CD14-positive monocyte (primary cell): ENCODE measurements at regions not wholly inside any gene's neighbourhood (a gene's known extent, or its start where the extent isn't known, plus 50 kb on each side); places are given as distances from the start of the nearest gene placed in this dataset.

Experiments
- DNase-seq, 3 donors: peaks; one replicate each; pipeline ENCODE4 v3.0.0-alpha.2; 2011 to 2022
- H2AFZ ChIP-seq: 2 replicates; pipeline ENCODE4 v1.6.0; 2012; ENCODE audit warnings: mild to moderate bottlenecking, low read depth, low read length, inconsistent platforms; ENCODE audit not compliant: insufficient read depth, poor library complexity, severe bottlenecking
- H3K27ac ChIP-seq, 2 donors: 1 replicate in 1 of 2; 2 replicates in 1 of 2; pipeline ENCODE4 v1.5.1; 2012 to 2013; ENCODE audit warnings: low read length in 2 of 2, control low read depth in 1 of 2, inconsistent platforms in 1 of 2, low read depth in 1 of 2, mild to moderate bottlenecking in 1 of 2
- H3K27me3 ChIP-seq, 2 donors: one replicate each; pipeline versions ENCODE4 v1.6.0 to v1.6.1; 2011 to 2013; ENCODE audit warnings: low read length in 2 of 2; ENCODE audit not compliant: control insufficient read depth in 2 of 2, insufficient read depth in 2 of 2
- H3K36me3 ChIP-seq, 2 donors: replicated peaks in 1 of 2; 1 replicate in 1 of 2; 2 replicates in 1 of 2; pipeline versions ENCODE4 v1.5.1 to v1.6.1; 2012 to 2013; ENCODE audit warnings: low read length in 2 of 2, control low read depth in 1 of 2, inconsistent platforms in 1 of 2, mild to moderate bottlenecking in 1 of 2; ENCODE audit not compliant: insufficient read depth in 2 of 2, control insufficient read depth in 1 of 2
- H3K4me1 ChIP-seq, 2 donors: 1 replicate in 1 of 2; 2 replicates in 1 of 2; pipeline versions ENCODE4 v1.5.1 to v1.6.1; 2012 to 2013; ENCODE audit warnings: low read length in 2 of 2, control low read depth in 1 of 2, inconsistent platforms in 1 of 2, mild to moderate bottlenecking in 1 of 2, moderate library complexity in 1 of 2; ENCODE audit not compliant: insufficient read depth in 2 of 2, control insufficient read depth in 1 of 2
- H3K4me2 ChIP-seq: replicated peaks from 2 replicates; pipeline ENCODE3; 2012; ENCODE audit warnings: low read length, moderate library complexity, mild to moderate bottlenecking; ENCODE audit not compliant: poor library complexity, severe bottlenecking; ENCODE audit errors: extremely low read depth
- H3K4me3 ChIP-seq, 3 experiments: fragments of 200-600 bp in 1 of 3; sonication (generic) in 1 of 3; replicated peaks in 1 of 3; 1 replicate in 2 of 3; 2 replicates in 1 of 3; pipeline ENCODE4 v1.5.1; 2011 to 2013; ENCODE audit warnings: low read length in 3 of 3, mild to moderate bottlenecking in 3 of 3, control low read depth in 2 of 3, low read depth in 2 of 3, inconsistent platforms in 1 of 3, moderate library complexity in 1 of 3
- H3K79me2 ChIP-seq: 2 replicates; pipeline ENCODE4 v1.6.0; 2012; ENCODE audit warnings: mild to moderate bottlenecking, control low read depth, inconsistent platforms, low read length, moderate library complexity; ENCODE audit not compliant: insufficient read depth
- H3K9ac ChIP-seq: 2 replicates; pipeline ENCODE4 v1.6.0; 2017; ENCODE audit warnings: low read length, mild to moderate bottlenecking; ENCODE audit not compliant: insufficient read depth, poor library complexity, severe bottlenecking
- H3K9me3 ChIP-seq, 2 donors: replicated peaks in 1 of 2; 1 replicate in 1 of 2; 2 replicates in 1 of 2; pipeline versions ENCODE4 v1.5.1 to v1.6.1; 2012 to 2013; ENCODE audit warnings: low read length in 2 of 2, control low read depth in 1 of 2; ENCODE audit not compliant: control insufficient read depth in 1 of 2, insufficient read depth in 1 of 2
- H4K20me1 ChIP-seq: 2 replicates; pipeline ENCODE4 v1.6.0; 2012; ENCODE audit warnings: mild to moderate bottlenecking, low read length, control low read depth, moderate library complexity; ENCODE audit not compliant: insufficient read depth
- H3K27ac Mint-ChIP-seq, 7 donors: one replicate each; pipeline ENCODE4 v1.8.0; 2020; ENCODE audit warnings: mild to moderate bottlenecking in 7 of 7, mixed read lengths in 7 of 7, moderate library complexity in 6 of 7, inconsistent platforms in 2 of 7
- H3K27me3 Mint-ChIP-seq, 3 donors: one replicate each; pipeline ENCODE4 v1.8.0; 2021 to 2022; ENCODE audit warnings: low read depth in 3 of 3, mild to moderate bottlenecking in 3 of 3, mixed read lengths in 3 of 3, moderate library complexity in 3 of 3, inconsistent platforms in 1 of 3
- H3K36me3 Mint-ChIP-seq, 2 donors: one replicate each; pipeline ENCODE4 v1.8.0; 2020; ENCODE audit warnings: mixed read lengths in 2 of 2, inconsistent platforms in 1 of 2, mild to moderate bottlenecking in 1 of 2
- H3K4me1 Mint-ChIP-seq: one replicate; pipeline ENCODE4 v1.8.0; 2020; ENCODE audit warnings: mild to moderate bottlenecking, mixed read lengths
- H3K4me3 Mint-ChIP-seq, 2 donors: one replicate each; pipeline ENCODE4 v1.8.0; 2020; ENCODE audit warnings: mild to moderate bottlenecking in 2 of 2, mixed read lengths in 2 of 2, moderate library complexity in 1 of 2
- H3K9me3 Mint-ChIP-seq, 7 donors: one replicate each; pipeline ENCODE4 v1.8.0; 2020 to 2022; ENCODE audit warnings: mixed read lengths in 7 of 7, mild to moderate bottlenecking in 6 of 7, moderate library complexity in 6 of 7, inconsistent platforms in 2 of 7
- whole genome bisulfite sequencing: methylation state at CpG from one replicate; pipeline ENCODE4 v1.1.5; 2013; ENCODE audit warnings: missing lambda C conversion rate; ENCODE audit not compliant: insufficient coverage; 5-methylcytosine and 5-hydroxymethylcytosine counted together
- intact Hi-C, 2 donors: fragments of 100-400 bp; cut with micrococcal nuclease; formaldehyde crosslinking; loops; one replicate each; pipeline versions ENCODE4 v1.15.0 to v1.15.1; 2023
- TF ChIP-seq, protein P1 (sequence below): fragments of 200-600 bp; IDR thresholded peaks from one replicate; pipeline ENCODE4 v1.8.0; 2022; ENCODE audit warnings: antibody characterized with exemption, mild to moderate bottlenecking

DNA sequence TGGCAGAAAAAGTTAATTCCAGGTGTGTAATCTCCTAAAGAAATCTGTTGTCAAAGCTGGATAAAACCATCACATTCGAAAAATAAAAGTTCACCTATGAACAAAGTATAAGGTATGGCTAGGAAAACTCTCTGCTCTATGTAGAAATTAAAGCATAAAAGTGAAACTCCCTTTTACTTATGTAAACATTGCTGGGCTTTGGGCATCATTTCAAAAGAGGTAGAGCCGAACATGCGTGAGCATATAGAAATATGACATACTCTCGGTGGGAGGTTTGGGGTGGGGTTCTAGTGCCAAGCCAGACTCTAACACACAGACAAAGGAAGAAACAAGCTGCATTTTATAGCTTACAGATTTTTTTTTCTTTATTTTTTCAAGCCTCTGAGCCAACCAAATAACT lies 306.8 kb upstream of the ATP11B start:
- peaks cover 0 to 1% (median 0%) of the 10 kb centered on the region in 7 donors for H3K9me3 Mint-ChIP-seq

DNA sequence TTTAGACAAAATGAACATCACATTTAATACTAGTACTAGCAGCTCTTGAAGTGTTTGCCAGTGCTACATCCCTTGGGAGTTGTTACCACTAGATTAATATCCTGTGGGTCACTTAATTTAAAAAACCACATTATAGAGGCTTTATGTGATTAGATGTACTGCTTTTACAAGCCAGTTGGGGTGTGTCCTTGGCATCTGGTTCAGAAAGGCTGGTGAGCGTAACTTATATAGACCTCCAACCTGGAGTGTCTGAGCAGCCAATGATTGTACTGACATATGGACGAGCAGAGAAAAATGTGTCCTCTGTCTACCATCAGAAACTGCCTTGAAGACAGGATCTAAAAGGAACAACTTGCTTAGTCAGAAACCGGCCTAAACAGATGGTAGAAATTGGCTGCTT lies 306.2 kb upstream of the ATP11B start:
- DNase-seq = no peak
- Mint-ChIP-seq H3K27me3 (peaks cover 0 to 2% (median 0%) of the 10 kb centered on the region in 3 donors), H3K4me1 (no peaks in the 10 kb centered on the region), H3K4me3 (no peak overlapping the region), H3K27ac (no peak overlapping the region), H3K9me3 (no peaks in the 10 kb centered on the region), H3K36me3 (no peaks in the 10 kb centered on the region)
- Histone ChIP-seq H3K4me3 (no peak overlapping the region), H3K27me3 (no peaks in the 10 kb centered on the region), H4K20me1 (no peaks in the 10 kb centered on the region), H3K4me1 (no peaks in the 10 kb centered on the region), H3K4me2 (no peak overlapping the region), H3K79me2 (no peaks in the 10 kb centered on the region), H3K9ac (no peak overlapping the region), H3K27ac (no peak overlapping the region), H3K36me3 (no peaks in the 10 kb centered on the region), H3K9me3 (no peaks in the 10 kb centered on the region), H2AFZ (no peak overlapping the region)
- TF ChIP-seq, protein P1, sequence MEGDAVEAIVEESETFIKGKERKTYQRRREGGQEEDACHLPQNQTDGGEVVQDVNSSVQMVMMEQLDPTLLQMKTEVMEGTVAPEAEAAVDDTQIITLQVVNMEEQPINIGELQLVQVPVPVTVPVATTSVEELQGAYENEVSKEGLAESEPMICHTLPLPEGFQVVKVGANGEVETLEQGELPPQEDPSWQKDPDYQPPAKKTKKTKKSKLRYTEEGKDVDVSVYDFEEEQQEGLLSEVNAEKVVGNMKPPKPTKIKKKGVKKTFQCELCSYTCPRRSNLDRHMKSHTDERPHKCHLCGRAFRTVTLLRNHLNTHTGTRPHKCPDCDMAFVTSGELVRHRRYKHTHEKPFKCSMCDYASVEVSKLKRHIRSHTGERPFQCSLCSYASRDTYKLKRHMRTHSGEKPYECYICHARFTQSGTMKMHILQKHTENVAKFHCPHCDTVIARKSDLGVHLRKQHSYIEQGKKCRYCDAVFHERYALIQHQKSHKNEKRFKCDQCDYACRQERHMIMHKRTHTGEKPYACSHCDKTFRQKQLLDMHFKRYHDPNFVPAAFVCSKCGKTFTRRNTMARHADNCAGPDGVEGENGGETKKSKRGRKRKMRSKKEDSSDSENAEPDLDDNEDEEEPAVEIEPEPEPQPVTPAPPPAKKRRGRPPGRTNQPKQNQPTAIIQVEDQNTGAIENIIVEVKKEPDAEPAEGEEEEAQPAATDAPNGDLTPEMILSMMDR = no peak
- intact Hi-C loops = no loop called here
- WGBS = 100% methylated on average over 1 of the region's 3 CpGs

More for the DNA sequence above, 306.8 kb upstream of the ATP11B start:
- Mint-ChIP-seq H3K27me3 (peaks cover 0 to 2% (median 0%) of the 10 kb centered on the region in 3 donors), H3K4me1 (no peaks in the 10 kb centered on the region), H3K27ac (no peak overlapping the region), H3K36me3 (no peaks in the 10 kb centered on the region), H3K4me3 (no peak overlapping the region)
- Histone ChIP-seq H3K9me3 (no peaks in the 10 kb centered on the region), H3K4me2 (no peak overlapping the region), H3K4me1 (no peaks in the 10 kb centered on the region), H3K27me3 (no peaks in the 10 kb centered on the region), H3K27ac (no peak overlapping the region), H3K4me3 (no peak overlapping the region), H3K79me2 (no peaks in the 10 kb centered on the region), H3K36me3 (no peaks in the 10 kb centered on the region), H3K9ac (no peak overlapping the region), H2AFZ (no peak overlapping the region), H4K20me1 (no peaks in the 10 kb centered on the region)
- no CpG with 5 or more reads among the region's 4 CpGs for WGBS
- intact Hi-C loops = no loop called here
- TF ChIP-seq, protein P1 = no peak
- no peak for DNase-seq
